Parathyroid adenoma (tissue), 2 donors: ENCODE measurements at regions not wholly inside any gene's neighbourhood (a gene's known extent, or its start where the extent isn't known, plus 50 kb on each side); places are given as distances from the start of the nearest gene placed in this dataset.

Experiments used
- H2AFZ ChIP-seq: fragments of 300-600 bp; sonication (generic); one replicate; pipeline ENCODE4 v1.7.0; 2017; ENCODE audit warnings: antibody characterized with exemption, mild to moderate bottlenecking
- H3K27ac ChIP-seq: fragments of 300-600 bp; sonication (generic); one replicate; pipeline ENCODE4 v1.7.0; 2017
- H3K27me3 ChIP-seq: fragments of 300-600 bp; sonication (generic); one replicate; pipeline ENCODE4 v1.7.0; 2017; ENCODE audit warnings: low read length; ENCODE audit not compliant: control insufficient read depth, insufficient read depth
- H3K36me3 ChIP-seq: fragments of 300-600 bp; sonication (generic); one replicate; pipeline ENCODE4 v1.7.0; 2017; ENCODE audit warnings: low read length; ENCODE audit not compliant: control insufficient read depth, insufficient read depth
- H3K4me1 ChIP-seq: fragments of 300-600 bp; sonication (generic); one replicate; pipeline ENCODE4 v1.7.0; 2017; ENCODE audit warnings: control low read depth
- H3K4me2 ChIP-seq: fragments of 300-600 bp; sonication (generic); one replicate; pipeline ENCODE4 v1.7.0; 2017; ENCODE audit warnings: low read length
- H3K4me3 ChIP-seq: fragments of 300-600 bp; sonication (generic); one replicate; pipeline ENCODE4 v1.7.0; 2017; ENCODE audit warnings: low read depth, low read length
- H3K79me2 ChIP-seq: fragments of 300-600 bp; sonication (generic); one replicate; pipeline ENCODE4 v1.7.0; 2017; ENCODE audit warnings: control low read depth
- H3K9ac ChIP-seq: fragments of 300-600 bp; sonication (generic); one replicate; pipeline ENCODE4 v1.7.0; 2017; ENCODE audit warnings: mild to moderate bottlenecking
- H3K9me3 ChIP-seq: fragments of 300-600 bp; sonication (generic); one replicate; pipeline ENCODE4 v1.7.0; 2017; ENCODE audit warnings: low read length; ENCODE audit not compliant: control insufficient read depth
- TF ChIP-seq, protein P1 (sequence below): fragments of 300-600 bp; sonication (generic); IDR thresholded peaks from one replicate; pipeline ENCODE4 v1.7.0; 2017; ENCODE audit warnings: antibody characterized with exemption, mild to moderate bottlenecking
- donor health status: primary hyperparathyroidism.

DNA sequence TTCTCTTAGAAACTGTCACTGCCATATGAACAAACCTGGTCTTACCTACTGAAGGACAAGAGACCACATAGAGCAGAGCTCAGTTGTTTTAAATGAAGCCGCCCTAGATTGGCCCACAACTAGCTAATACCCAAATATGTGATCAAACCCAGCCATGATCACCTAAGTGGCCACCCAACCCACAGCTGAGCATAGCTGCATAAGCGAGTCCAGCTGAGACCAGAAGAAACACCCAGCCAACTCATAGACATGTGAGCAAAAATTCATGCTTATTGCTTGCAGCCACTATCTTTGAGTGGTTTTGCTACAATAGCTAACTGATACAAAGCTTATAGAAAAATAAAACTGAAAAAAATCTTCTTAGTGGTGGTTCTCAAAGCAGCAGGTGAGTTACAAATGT lies 124.3 kb upstream of the CPNE4 start:
- H3K4me1 ChIP-seq = peaks cover under 1% of the 10 kb centered on the region
- H3K36me3 ChIP-seq = no peaks in the 10 kb centered on the region
- TF ChIP-seq, protein P1, sequence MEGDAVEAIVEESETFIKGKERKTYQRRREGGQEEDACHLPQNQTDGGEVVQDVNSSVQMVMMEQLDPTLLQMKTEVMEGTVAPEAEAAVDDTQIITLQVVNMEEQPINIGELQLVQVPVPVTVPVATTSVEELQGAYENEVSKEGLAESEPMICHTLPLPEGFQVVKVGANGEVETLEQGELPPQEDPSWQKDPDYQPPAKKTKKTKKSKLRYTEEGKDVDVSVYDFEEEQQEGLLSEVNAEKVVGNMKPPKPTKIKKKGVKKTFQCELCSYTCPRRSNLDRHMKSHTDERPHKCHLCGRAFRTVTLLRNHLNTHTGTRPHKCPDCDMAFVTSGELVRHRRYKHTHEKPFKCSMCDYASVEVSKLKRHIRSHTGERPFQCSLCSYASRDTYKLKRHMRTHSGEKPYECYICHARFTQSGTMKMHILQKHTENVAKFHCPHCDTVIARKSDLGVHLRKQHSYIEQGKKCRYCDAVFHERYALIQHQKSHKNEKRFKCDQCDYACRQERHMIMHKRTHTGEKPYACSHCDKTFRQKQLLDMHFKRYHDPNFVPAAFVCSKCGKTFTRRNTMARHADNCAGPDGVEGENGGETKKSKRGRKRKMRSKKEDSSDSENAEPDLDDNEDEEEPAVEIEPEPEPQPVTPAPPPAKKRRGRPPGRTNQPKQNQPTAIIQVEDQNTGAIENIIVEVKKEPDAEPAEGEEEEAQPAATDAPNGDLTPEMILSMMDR = no peak
- H3K9ac ChIP-seq = no peak overlapping the region
- H3K4me3 ChIP-seq = no peak overlapping the region
- no peaks in the 10 kb centered on the region for H3K27me3 ChIP-seq
- H3K9me3 ChIP-seq = no peaks in the 10 kb centered on the region
- no peak overlapping the region for H3K4me2 ChIP-seq
- no peak overlapping the region for H2AFZ ChIP-seq
- no peaks in the 10 kb centered on the region for H3K79me2 ChIP-seq
- no peak overlapping the region for H3K27ac ChIP-seq

DNA sequence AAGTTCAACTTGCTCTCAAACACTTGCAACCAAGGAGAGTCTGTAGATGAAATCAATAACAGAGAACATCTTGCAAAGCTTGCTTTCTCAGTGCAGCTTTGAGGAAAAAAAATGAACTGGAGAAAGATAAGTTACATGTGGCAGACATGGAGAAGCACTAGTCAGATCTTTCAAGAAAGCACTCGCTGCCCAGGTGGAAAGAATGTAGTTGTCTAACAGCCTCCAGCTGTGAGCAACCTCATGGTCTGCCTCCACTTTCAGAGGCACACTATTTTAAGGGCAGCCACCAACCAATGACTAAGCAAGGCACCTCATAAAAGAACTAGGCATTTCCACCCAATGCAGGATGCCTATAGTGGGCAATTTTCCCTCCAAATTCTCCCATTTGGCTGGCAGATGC lies 125.4 kb upstream of the CPNE4 start:
- TF ChIP-seq, protein P1 = no peak
- Histone ChIP-seq H3K27ac (no peak overlapping the region), H2AFZ (no peak overlapping the region), H3K4me3 (no peak overlapping the region), H3K79me2 (no peaks in the 10 kb centered on the region), H3K4me2 (no peak overlapping the region), H3K9me3 (no peaks in the 10 kb centered on the region), H3K9ac (no peak overlapping the region), H3K27me3 (no peaks in the 10 kb centered on the region), H3K4me1 (peaks cover 6% of the 10 kb centered on the region), H3K36me3 (no peaks in the 10 kb centered on the region)

DNA sequence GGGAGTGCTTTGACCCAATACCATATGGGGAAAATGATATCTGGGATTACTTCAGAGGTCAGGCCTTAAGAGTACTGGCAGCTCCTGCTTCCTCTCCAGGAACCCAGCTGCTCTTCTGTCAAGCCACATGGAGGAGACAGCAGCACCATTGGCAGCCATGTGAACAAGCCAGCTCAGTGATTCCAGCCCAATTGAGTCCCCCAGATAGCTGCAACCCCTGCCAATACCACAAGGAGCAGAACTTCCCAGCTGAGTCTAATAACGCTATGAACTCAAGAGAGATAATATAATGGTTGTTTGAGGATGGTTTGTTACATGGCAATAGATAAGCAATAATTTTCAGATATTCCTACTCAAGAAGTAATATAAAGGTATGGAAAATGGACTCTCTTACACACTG lies 126.8 kb upstream of the CPNE4 start:
- Histone ChIP-seq H3K4me3 (no peak overlapping the region), H3K27ac (no peak overlapping the region), H3K9me3 (no peaks in the 10 kb centered on the region), H3K4me1 (peaks cover 6% of the 10 kb centered on the region), H3K36me3 (no peaks in the 10 kb centered on the region), H3K79me2 (no peaks in the 10 kb centered on the region), H3K9ac (no peak overlapping the region), H3K4me2 (no peak overlapping the region), H2AFZ (no peak overlapping the region), H3K27me3 (no peaks in the 10 kb centered on the region)
- TF ChIP-seq, protein P1 = no peak

DNA sequence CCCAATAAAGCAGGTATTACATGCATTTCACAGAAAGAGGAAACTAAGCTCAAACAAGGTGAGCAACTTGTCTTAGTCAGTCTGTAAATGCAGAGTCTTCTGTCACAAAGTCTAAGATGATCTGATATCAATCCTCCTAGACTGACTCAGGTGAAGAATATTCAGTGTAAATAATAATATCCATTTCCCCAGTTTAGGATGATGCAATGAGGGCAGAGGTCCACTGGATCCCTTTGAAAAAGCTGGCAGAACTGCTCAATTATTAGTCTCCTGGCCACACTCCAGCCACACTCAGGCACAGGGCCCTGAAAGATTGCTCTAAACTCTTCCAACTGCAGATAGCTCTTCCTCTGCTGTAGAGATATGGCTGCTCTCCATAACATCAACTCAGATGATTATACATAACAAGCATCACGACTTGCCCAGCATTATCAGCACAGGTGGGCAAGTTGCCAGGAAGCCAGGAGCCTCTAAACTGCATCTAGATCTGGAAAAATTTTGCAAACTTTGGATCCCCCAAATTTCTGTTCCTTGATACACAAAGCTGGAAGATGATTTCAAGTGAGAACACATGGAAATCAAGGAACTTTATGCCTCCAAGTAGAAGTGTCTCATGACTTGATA lies 129.8 kb upstream of the CPNE4 start:
- Histone ChIP-seq H2AFZ (no peak overlapping the region), H3K4me3 (no peak overlapping the region), H3K27me3 (no peaks in the 10 kb centered on the region), H3K27ac (no peak overlapping the region), H3K36me3 (no peaks in the 10 kb centered on the region), H3K4me2 (no peak overlapping the region), H3K9ac (no peak overlapping the region), H3K79me2 (no peaks in the 10 kb centered on the region), H3K4me1 (peaks cover 6% of the 10 kb centered on the region), H3K9me3 (no peaks in the 10 kb centered on the region)
- TF ChIP-seq, protein P1 = no peak

DNA sequence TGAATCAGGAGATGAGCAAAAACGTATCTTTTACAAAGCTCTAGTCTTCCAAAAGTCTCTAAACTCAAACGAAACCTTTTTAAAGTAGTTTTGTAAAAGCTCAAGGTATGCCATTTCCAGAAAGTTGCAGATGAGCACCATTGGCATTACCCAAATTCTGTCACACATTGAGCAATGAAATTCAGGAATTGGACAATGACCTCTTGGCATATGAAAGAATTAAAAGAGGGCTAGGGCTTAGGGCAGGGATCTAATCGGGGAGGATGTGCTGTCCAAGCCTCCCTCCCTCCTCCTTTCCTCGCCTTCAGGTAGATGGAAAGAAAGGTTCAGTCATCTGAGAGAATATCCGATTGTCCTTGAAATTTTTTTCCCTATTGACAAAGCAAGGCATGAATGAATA lies 133.1 kb upstream of the CPNE4 start:
- H3K9me3 ChIP-seq = no peaks in the 10 kb centered on the region
- H3K79me2 ChIP-seq = no peaks in the 10 kb centered on the region
- H3K4me3 ChIP-seq = no peak overlapping the region
- no peak overlapping the region for H2AFZ ChIP-seq
- TF ChIP-seq, protein P1 = no peak
- H3K9ac ChIP-seq = no peak overlapping the region
- H3K36me3 ChIP-seq = no peaks in the 10 kb centered on the region
- no peaks in the 10 kb centered on the region for H3K27me3 ChIP-seq
- H3K4me2 ChIP-seq = no peak overlapping the region
- H3K27ac ChIP-seq = no peak overlapping the region
- peaks cover 6% of the 10 kb centered on the region for H3K4me1 ChIP-seq
